HCT116 (cell line): ENCODE measurements at regions not wholly inside any gene's neighbourhood (a gene's known extent, or its start where the extent isn't known, plus 50 kb on each side); places are given as distances from the start of the nearest gene placed in this dataset.

ENCODE experiments used
- ATAC-seq: fragments of 200-7000 bp; cut with Tn5 transposase; 2 replicates; pipeline ENCODE4 v1.9.1; 2020; ENCODE audit warnings: mild to moderate bottlenecking, moderate library complexity
- BruUV-seq: library from RNA; stranded (reverse); fragments of 400-500 nt; replicated peaks from 2 replicates; lab custom pipeline; 2021; lab: Mats Ljungman, UMichigan
- CTCF ChIA-PET: fragments of 300-600 bp; sonication (Branson Sonifier 250); formaldehyde crosslinking; loops from one replicate; lab custom pipeline; 2021; ENCODE audit warnings: antibody characterized with exemption; lab: Charles Lee
- POLR2A ChIA-PET: fragments of 300-600, 350-600 bp; sonication (Branson Sonifier 250); formaldehyde crosslinking; loops from one replicate; lab custom pipeline; 2021; ENCODE audit warnings: antibody characterized with exemption; lab: Charles Lee
- RAD21 ChIA-PET, 2 experiments: fragments of 300-600 bp; sonication (Branson Sonifier 250); formaldehyde crosslinking; loops; one replicate each; lab custom pipeline; 2023; ENCODE audit warnings: low total read pairs in 2 of 2; ENCODE audit not compliant: uncharacterized antibody in 2 of 2, unreplicated experiment in 2 of 2, low non-redundant PET in 1 of 2; lab: Charles Lee
- DNase-seq: peaks from one replicate; pipeline ENCODE4 v3.0.0-alpha.2; 2010; ENCODE audit warnings: low read depth, low spot score
- H2AFZ ChIP-seq: fragments of 200-600 bp; shearing (Covaris generic), sonication (generic); 2 replicates; pipeline ENCODE4 v1.6.1; 2017; ENCODE audit warnings: low read depth, mixed run types, mixed read lengths, antibody characterized with exemption, low read length; ENCODE audit not compliant: poor library complexity, severe bottlenecking
- H3K27ac ChIP-seq: 2 replicates; pipeline ENCODE4 v1.5.1; 2012; ENCODE audit warnings: low read depth, low read length
- H3K27me3 ChIP-seq: fragments of 200-600 bp; sonication (generic); 2 replicates; pipeline ENCODE4 v1.6.1; 2016; ENCODE audit warnings: mixed run types, low read length, mixed read lengths; ENCODE audit not compliant: insufficient read depth
- H3K36me3 ChIP-seq, 2 experiments: fragments of 200-500 bp in 1 of 2; fragments of 200-600 bp in 1 of 2; sonication (Bioruptor generic) in 1 of 2; sonication (generic) in 1 of 2; 2 replicates each; pipeline versions ENCODE4 v1.5.1 to v1.6.1; 2014 to 2016; ENCODE audit warnings: low read length in 2 of 2, inconsistent platforms in 1 of 2, mixed read lengths in 1 of 2, mixed run types in 1 of 2; ENCODE audit not compliant: insufficient read depth in 2 of 2, control insufficient read depth in 1 of 2
- H3K4me1 ChIP-seq, 2 experiments: fragments of 200-600 bp in 1 of 2; sonication (generic) in 1 of 2; 2 replicates each; pipeline versions ENCODE4 v1.5.1 to v1.6.1; 2012 to 2017; ENCODE audit warnings: low read length in 2 of 2, inconsistent platforms in 1 of 2, mild to moderate bottlenecking in 1 of 2, mixed read lengths in 1 of 2, mixed run types in 1 of 2, moderate library complexity in 1 of 2; ENCODE audit not compliant: insufficient read depth in 2 of 2, control insufficient read depth in 1 of 2
- H3K4me2 ChIP-seq: fragments of 200-600 bp; sonication (generic); 2 replicates; pipeline ENCODE4 v1.6.1; 2017; ENCODE audit warnings: mixed run types, low read length, mixed read lengths
- H3K4me3 ChIP-seq, 2 experiments: fragments of 200-600 bp in 1 of 2; sonication (generic) in 1 of 2; replicated peaks in 1 of 2; 2 replicates each; pipeline ENCODE4 v1.5.1; 2011 to 2016; ENCODE audit warnings: low read length in 2 of 2, control low read depth in 1 of 2, low read depth in 1 of 2, mild to moderate bottlenecking in 1 of 2, mixed read lengths in 1 of 2, mixed run types in 1 of 2
- H3K79me2 ChIP-seq: fragments of 200-600 bp; sonication (generic); 2 replicates; pipeline ENCODE4 v1.6.1; 2017; ENCODE audit warnings: mild to moderate bottlenecking, mixed run types, low read length, moderate library complexity, mixed read lengths; ENCODE audit not compliant: insufficient read depth
- H3K9ac ChIP-seq: fragments of 200-600 bp; sonication (generic); 2 replicates; pipeline ENCODE4 v1.6.1; 2016; ENCODE audit warnings: low read length, mixed read lengths
- H3K9me2 ChIP-seq: fragments of 200-600 bp; sonication (generic), shearing (Covaris generic); 2 replicates; pipeline ENCODE4 v1.6.1; 2017; ENCODE audit warnings: mixed run types, mild to moderate bottlenecking, moderate library complexity; ENCODE audit not compliant: insufficient read depth
- H3K9me3 ChIP-seq, 2 experiments: fragments of 200-500 bp in 1 of 2; fragments of 200-600 bp in 1 of 2; sonication (Bioruptor generic) in 1 of 2; sonication (generic) in 1 of 2; 2 replicates each; pipeline ENCODE4 v1.6.1; 2014 to 2017; ENCODE audit warnings: low read length in 2 of 2, mixed read lengths in 2 of 2, inconsistent platforms in 1 of 2, low read depth in 1 of 2, mild to moderate bottlenecking in 1 of 2, mixed run types in 1 of 2, moderate library complexity in 1 of 2; ENCODE audit not compliant: control insufficient read depth in 1 of 2, insufficient read depth in 1 of 2
- H4K20me1 ChIP-seq: fragments of 200-600 bp; sonication (generic), shearing (Covaris generic); 2 replicates; pipeline ENCODE4 v1.6.1; 2017; ENCODE audit warnings: mixed run types, mild to moderate bottlenecking, moderate library complexity; ENCODE audit not compliant: insufficient read depth
- CBX3 ChIP-seq: IDR thresholded peaks from 2 replicates; pipeline ENCODE4 v1.6.1; 2012; ENCODE audit warnings: low read depth
- CEBPB ChIP-seq: IDR thresholded peaks from 2 replicates; pipeline ENCODE4 v1.6.1; 2012; ENCODE audit warnings: low read depth
- EGR1 ChIP-seq: IDR thresholded peaks from 2 replicates; pipeline ENCODE4 v1.6.1; 2012; ENCODE audit warnings: low read depth
- ELF1 ChIP-seq: IDR thresholded peaks from 2 replicates; pipeline ENCODE4 v1.6.1; 2012; ENCODE audit warnings: low read depth, borderline replicate concordance
- EZH2 ChIP-seq: fragments of 200-600 bp; sonication (generic); IDR thresholded peaks from 2 replicates; pipeline ENCODE4 v1.6.1; 2017; ENCODE audit warnings: antibody characterized with exemption, mixed run types
- EZH2phosphoT487 ChIP-seq: fragments of 200-600 bp; IDR thresholded peaks from 2 replicates; pipeline ENCODE4 v1.6.1; 2018; ENCODE audit warnings: antibody characterized with exemption, borderline replicate concordance
- FOSL1 ChIP-seq: IDR thresholded peaks from 2 replicates; pipeline ENCODE4 v1.6.1; 2012; ENCODE audit warnings: low read depth
- JUND ChIP-seq: IDR thresholded peaks from 2 replicates; pipeline ENCODE4 v1.6.1; 2012
- POLR2A ChIP-seq: IDR thresholded peaks from 2 replicates; pipeline ENCODE4 v1.7.0; 2011; ENCODE audit warnings: borderline replicate concordance; ENCODE audit not compliant: insufficient read depth, insufficient read length; ENCODE audit errors: extremely low read depth
- POLR2AphosphoS5 ChIP-seq: IDR thresholded peaks from 2 replicates; pipeline ENCODE4 v1.6.1; 2011; ENCODE audit warnings: mild to moderate bottlenecking, low read depth, low read length, moderate library complexity
- RAD21 ChIP-seq: IDR thresholded peaks from 2 replicates; pipeline ENCODE4 v1.6.1; 2012; ENCODE audit warnings: low read depth, mild to moderate bottlenecking
- SIN3A ChIP-seq: IDR thresholded peaks from 2 replicates; pipeline ENCODE4 v1.6.1; 2012; ENCODE audit warnings: low read depth
- SP1 ChIP-seq: IDR thresholded peaks from 2 replicates; pipeline ENCODE4 v1.6.1; 2012; ENCODE audit warnings: low read depth
- SRF ChIP-seq: IDR thresholded peaks from 2 replicates; pipeline ENCODE4 v1.6.1; 2012; ENCODE audit warnings: low read depth
- TCF7L2 ChIP-seq: IDR thresholded peaks from 2 replicates; pipeline ENCODE4 v1.7.0; 2011; ENCODE audit warnings: borderline replicate concordance, inconsistent platforms; ENCODE audit not compliant: insufficient read depth, insufficient read length; ENCODE audit errors: extremely low read depth
- ZFX ChIP-seq: fragments of 450-650 bp; IDR thresholded peaks from 2 replicates; pipeline ENCODE4 v1.6.1; 2017
- ZNF274 ChIP-seq: fragments of 200-500 bp; sonication (Bioruptor generic); IDR thresholded peaks from 2 replicates; pipeline ENCODE4 v1.6.1; 2014; ENCODE audit warnings: mild to moderate bottlenecking, low read depth, low read length, inconsistent platforms
- intact Hi-C: fragments of 100-400 bp; cut with micrococcal nuclease; formaldehyde crosslinking; loops from 2 replicates; pipeline ENCODE4 v1.10.0; 2022
- TF ChIP-seq, protein P1 (sequence below): IDR thresholded peaks from 2 replicates; pipeline ENCODE4 v1.6.1; 2012
- TF ChIP-seq, protein P2 (sequence below), 3 experiments: fragments of 200-600 bp in 1 of 3; sonication (generic) in 1 of 3; IDR thresholded peaks in 2 of 3; conservative IDR thresholded peaks in 1 of 3; 2 replicates each; pipeline ENCODE4 v1.5.1; 2012 to 2017; ENCODE audit warnings: low read depth in 2 of 3, low read length in 2 of 3, antibody characterized with exemption in 1 of 3, borderline replicate concordance in 1 of 3, control low read depth in 1 of 3, mild to moderate bottlenecking in 1 of 3, mixed read lengths in 1 of 3, mixed run types in 1 of 3, moderate library complexity in 1 of 3; ENCODE audit not compliant: insufficient read depth in 1 of 3
- TF ChIP-seq, protein P3 (sequence below): IDR thresholded peaks from 2 replicates; pipeline ENCODE4 v1.6.1; 2011; ENCODE audit warnings: mild to moderate bottlenecking, low read length, moderate library complexity; ENCODE audit not compliant: insufficient replicate concordance; ENCODE audit errors: extremely low read depth

DNA sequence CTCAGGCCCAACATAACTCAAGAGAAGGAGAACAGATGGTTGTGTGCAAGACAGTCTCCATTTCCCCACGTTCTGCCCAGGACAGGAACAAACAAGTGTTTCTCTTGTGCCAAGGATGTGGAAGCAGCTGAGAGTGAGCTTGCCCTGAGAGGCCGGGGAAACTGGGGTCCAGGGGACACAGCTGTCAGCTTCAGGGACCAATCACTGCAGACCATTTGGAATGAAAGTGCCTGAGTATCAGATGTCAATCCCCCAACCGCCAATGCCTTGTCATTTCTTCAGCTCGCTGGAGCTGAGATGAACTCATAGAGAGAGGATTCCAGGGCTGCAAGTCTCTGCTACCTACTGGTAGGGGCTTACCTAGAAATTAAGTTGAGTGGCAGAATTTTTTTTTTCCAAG, 71.9 kb upstream of the METAP2 start (continued):
- no peak for TF ChIP-seq EZH2phosphoT487

DNA sequence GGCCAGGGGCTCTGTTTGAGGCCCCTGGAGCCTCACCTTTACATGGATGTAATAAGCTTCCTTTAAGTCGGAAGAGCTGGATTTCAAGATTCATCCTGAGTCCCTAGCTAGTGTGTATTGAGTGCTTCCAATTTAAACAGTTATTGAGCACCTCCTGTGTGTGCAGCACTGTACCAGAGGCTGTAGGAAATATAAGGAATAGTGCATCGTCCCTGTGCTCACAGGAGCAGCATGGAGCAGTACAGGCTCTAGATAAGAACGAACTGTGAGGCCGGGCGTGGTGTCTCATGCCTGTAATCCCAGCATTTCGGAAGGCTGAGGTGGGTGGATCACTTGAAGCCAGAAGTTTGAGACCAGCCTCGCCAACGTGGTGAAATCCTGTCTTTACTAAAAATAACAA, 65.8 kb upstream of the METAP2 start:
- Histone ChIP-seq H3K4me2 (no peak overlapping the region), H3K36me3 (no peaks in the 10 kb centered on the region), H3K4me3 (no peak overlapping the region), H3K4me1 (peaks cover 0 to 9% of the 10 kb centered on the region in 2 experiments; a peak in 1 of 4 replicates), H3K79me2 (no peaks in the 10 kb centered on the region), H3K9ac (no peak overlapping the region), H2AFZ (no peak overlapping the region), H4K20me1 (no peaks in the 10 kb centered on the region), H3K27ac (no peak overlapping the region), H3K27me3 (no peaks in the 10 kb centered on the region), H3K9me2 (no peaks in the 10 kb centered on the region), H3K9me3 (no peaks in the 10 kb centered on the region)
- intact Hi-C loops = no loop called here
- no peak for ATAC-seq
- ChIA-PET CTCF (no interaction called here), RAD21 (no interaction called here), POLR2A (no interaction called here)
- DNase-seq = no peak
- no peak for TF ChIP-seq JUND
- no peak for TF ChIP-seq ZNF274
- TF ChIP-seq, protein P1, sequence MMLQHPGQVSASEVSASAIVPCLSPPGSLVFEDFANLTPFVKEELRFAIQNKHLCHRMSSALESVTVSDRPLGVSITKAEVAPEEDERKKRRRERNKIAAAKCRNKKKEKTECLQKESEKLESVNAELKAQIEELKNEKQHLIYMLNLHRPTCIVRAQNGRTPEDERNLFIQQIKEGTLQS = no peak
- TF ChIP-seq CBX3 = no peak
- no peak for TF ChIP-seq SIN3A
- no peak for TF ChIP-seq FOSL1
- TF ChIP-seq ELF1 = no peak
- TF ChIP-seq EZH2phosphoT487 = no peak
- no peak for TF ChIP-seq EZH2
- TF ChIP-seq ZFX = no peak
- no peak for TF ChIP-seq SRF
- TF ChIP-seq CEBPB = no peak
- no peak for TF ChIP-seq TCF7L2
- TF ChIP-seq, protein P2, sequence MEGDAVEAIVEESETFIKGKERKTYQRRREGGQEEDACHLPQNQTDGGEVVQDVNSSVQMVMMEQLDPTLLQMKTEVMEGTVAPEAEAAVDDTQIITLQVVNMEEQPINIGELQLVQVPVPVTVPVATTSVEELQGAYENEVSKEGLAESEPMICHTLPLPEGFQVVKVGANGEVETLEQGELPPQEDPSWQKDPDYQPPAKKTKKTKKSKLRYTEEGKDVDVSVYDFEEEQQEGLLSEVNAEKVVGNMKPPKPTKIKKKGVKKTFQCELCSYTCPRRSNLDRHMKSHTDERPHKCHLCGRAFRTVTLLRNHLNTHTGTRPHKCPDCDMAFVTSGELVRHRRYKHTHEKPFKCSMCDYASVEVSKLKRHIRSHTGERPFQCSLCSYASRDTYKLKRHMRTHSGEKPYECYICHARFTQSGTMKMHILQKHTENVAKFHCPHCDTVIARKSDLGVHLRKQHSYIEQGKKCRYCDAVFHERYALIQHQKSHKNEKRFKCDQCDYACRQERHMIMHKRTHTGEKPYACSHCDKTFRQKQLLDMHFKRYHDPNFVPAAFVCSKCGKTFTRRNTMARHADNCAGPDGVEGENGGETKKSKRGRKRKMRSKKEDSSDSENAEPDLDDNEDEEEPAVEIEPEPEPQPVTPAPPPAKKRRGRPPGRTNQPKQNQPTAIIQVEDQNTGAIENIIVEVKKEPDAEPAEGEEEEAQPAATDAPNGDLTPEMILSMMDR (IDR thresholded peaks at IDR 0.05 in 2 of 3, conservative IDR thresholded peaks at IDR 0.05 in 1 of 3; ENCODE audit: borderline replicate concordance in 1 of 3, insufficient read depth in 1 of 3, low read depth in 2 of 3, low read length in 2 of 3) = no peak
- no peak for TF ChIP-seq SP1
- no peak for TF ChIP-seq POLR2A
- no peak for TF ChIP-seq RAD21
- TF ChIP-seq, protein P3, sequence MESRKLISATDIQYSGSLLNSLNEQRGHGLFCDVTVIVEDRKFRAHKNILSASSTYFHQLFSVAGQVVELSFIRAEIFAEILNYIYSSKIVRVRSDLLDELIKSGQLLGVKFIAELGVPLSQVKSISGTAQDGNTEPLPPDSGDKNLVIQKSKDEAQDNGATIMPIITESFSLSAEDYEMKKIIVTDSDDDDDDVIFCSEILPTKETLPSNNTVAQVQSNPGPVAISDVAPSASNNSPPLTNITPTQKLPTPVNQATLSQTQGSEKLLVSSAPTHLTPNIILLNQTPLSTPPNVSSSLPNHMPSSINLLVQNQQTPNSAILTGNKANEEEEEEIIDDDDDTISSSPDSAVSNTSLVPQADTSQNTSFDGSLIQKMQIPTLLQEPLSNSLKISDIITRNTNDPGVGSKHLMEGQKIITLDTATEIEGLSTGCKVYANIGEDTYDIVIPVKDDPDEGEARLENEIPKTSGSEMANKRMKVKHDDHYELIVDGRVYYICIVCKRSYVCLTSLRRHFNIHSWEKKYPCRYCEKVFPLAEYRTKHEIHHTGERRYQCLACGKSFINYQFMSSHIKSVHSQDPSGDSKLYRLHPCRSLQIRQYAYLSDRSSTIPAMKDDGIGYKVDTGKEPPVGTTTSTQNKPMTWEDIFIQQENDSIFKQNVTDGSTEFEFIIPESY = no peak
- no peak for TF ChIP-seq POLR2AphosphoS5
- TF ChIP-seq EGR1 = no peak
- no TSS peak for BruUV-seq
